ENCODE measurements at regions not wholly inside any gene's neighbourhood (a gene's known extent, or its start where the extent isn't known, plus 50 kb on each side); places are given as distances from the start of the nearest gene placed in this dataset.

- Histone ChIP-seq H3K9ac (ENCODE audit: low read depth, low read length, poor library complexity) (no peak overlapping the region), H3K79me1 (ENCODE audit: low read depth, low read length) (no peaks in the 10 kb centered on the region), H3K4me2 (ENCODE audit: insufficient read depth, low read length, poor library complexity, severe bottlenecking) (no peak overlapping the region), H3K14ac (ENCODE audit: low read length) (no peak overlapping the region), H3K4ac (ENCODE audit: low read length) (no peak overlapping the region), H3K4me3 (ENCODE audit: low read length in 2 of 2) (no peak overlapping the region), H2BK5ac (ENCODE audit: low read length) (no peak overlapping the region), H2AFZ (ENCODE audit: low read length) (no peak overlapping the region), H2BK120ac (ENCODE audit: low read depth, low read length) (no peak overlapping the region), H3K9me3 (replicated peaks in 1 of 2; ENCODE audit: control insufficient read depth in 2 of 2, insufficient read depth in 1 of 2, low read depth in 1 of 2, low read length in 2 of 2) (no peaks in the 10 kb centered on the region), H4K91ac (ENCODE audit: low read depth, low read length, poor library complexity) (no peak overlapping the region), H2BK12ac (ENCODE audit: low read length) (no peak overlapping the region), H3K36me3 (replicated peaks in 1 of 2; ENCODE audit: control insufficient read depth in 2 of 2, insufficient read depth in 2 of 2, low read length in 2 of 2) (no peaks in the 10 kb centered on the region), H3K27ac (replicated peaks; ENCODE audit: low read length) (no peak overlapping the region), H3K27me3 (ENCODE audit: control insufficient read depth in 3 of 3, insufficient read depth in 3 of 3, low read depth in 1 of 3, low read length in 3 of 3) (no peaks in the 10 kb centered on the region), H2AK5ac (ENCODE audit: low read depth, low read length) (no peak overlapping the region), H3K18ac (ENCODE audit: low read length) (no peak overlapping the region), H3K23ac (ENCODE audit: low read depth, low read length, poor library complexity) (no peak overlapping the region), H4K8ac (ENCODE audit: low read depth, low read length) (no peak overlapping the region), H3K4me1 (ENCODE audit: control insufficient read depth in 2 of 2, insufficient read depth in 1 of 2, low read depth in 1 of 2, low read length in 2 of 2) (peaks cover 0 to 5% of the 10 kb centered on the region in 2 donors), H2BK15ac (ENCODE audit: low read length) (no peak overlapping the region)
- no CpG with 5 or more reads among the region's 3 CpGs for WGBS, 2 donors (ENCODE audit: extremely low coverage in 2 of 2, insufficient read length in 2 of 2, insufficient replicate concordance in 1 of 2)
- DNase-seq (ENCODE audit: low spot score), result no peak
These were observed 1858.4 kb upstream of the PIK3C3 start for GRCh38 chr18:40096675-40097074.

- Histone ChIP-seq H3K27me3 (ENCODE audit: control insufficient read depth in 3 of 3, insufficient read depth in 3 of 3, low read depth in 1 of 3, low read length in 3 of 3) (no peaks in the 10 kb centered on the region), H3K9me3 (replicated peaks in 1 of 2; ENCODE audit: control insufficient read depth in 2 of 2, insufficient read depth in 1 of 2, low read depth in 1 of 2, low read length in 2 of 2) (no peaks in the 10 kb centered on the region), H3K14ac (ENCODE audit: low read length) (no peak overlapping the region), H3K4ac (ENCODE audit: low read length) (no peak overlapping the region), H2BK12ac (ENCODE audit: low read length) (no peak overlapping the region), H3K4me2 (ENCODE audit: insufficient read depth, low read length, poor library complexity, severe bottlenecking) (no peak overlapping the region), H2AFZ (ENCODE audit: low read length) (no peak overlapping the region), H3K27ac (replicated peaks; ENCODE audit: low read length) (no peak overlapping the region), H2BK120ac (ENCODE audit: low read depth, low read length) (no peak overlapping the region), H3K79me1 (ENCODE audit: low read depth, low read length) (no peaks in the 10 kb centered on the region), H3K9ac (ENCODE audit: low read depth, low read length, poor library complexity) (no peak overlapping the region), H4K91ac (ENCODE audit: low read depth, low read length, poor library complexity) (no peak overlapping the region), H2BK15ac (ENCODE audit: low read length) (no peak overlapping the region), H2BK5ac (ENCODE audit: low read length) (no peak overlapping the region), H3K18ac (ENCODE audit: low read length) (no peak overlapping the region), H3K23ac (ENCODE audit: low read depth, low read length, poor library complexity) (no peak overlapping the region), H4K8ac (ENCODE audit: low read depth, low read length) (no peak overlapping the region), H2AK5ac (ENCODE audit: low read depth, low read length) (no peak overlapping the region), H3K4me1 (ENCODE audit: control insufficient read depth in 2 of 2, insufficient read depth in 1 of 2, low read depth in 1 of 2, low read length in 2 of 2) (peaks cover 0 to 5% of the 10 kb centered on the region in 2 donors), H3K36me3 (replicated peaks in 1 of 2; ENCODE audit: control insufficient read depth in 2 of 2, insufficient read depth in 2 of 2, low read length in 2 of 2) (no peaks in the 10 kb centered on the region), H3K4me3 (ENCODE audit: low read length in 2 of 2) (no peak overlapping the region)
- WGBS, 2 donors (ENCODE audit: extremely low coverage in 2 of 2, insufficient read length in 2 of 2, insufficient replicate concordance in 1 of 2), result no CpG with 5 or more reads among the region's 2 CpGs
- DNase-seq (ENCODE audit: low spot score), result no peak
These were observed 1860.6 kb upstream of the PIK3C3 start for GRCh38 chr18:40094441-40094840.

DNA sequence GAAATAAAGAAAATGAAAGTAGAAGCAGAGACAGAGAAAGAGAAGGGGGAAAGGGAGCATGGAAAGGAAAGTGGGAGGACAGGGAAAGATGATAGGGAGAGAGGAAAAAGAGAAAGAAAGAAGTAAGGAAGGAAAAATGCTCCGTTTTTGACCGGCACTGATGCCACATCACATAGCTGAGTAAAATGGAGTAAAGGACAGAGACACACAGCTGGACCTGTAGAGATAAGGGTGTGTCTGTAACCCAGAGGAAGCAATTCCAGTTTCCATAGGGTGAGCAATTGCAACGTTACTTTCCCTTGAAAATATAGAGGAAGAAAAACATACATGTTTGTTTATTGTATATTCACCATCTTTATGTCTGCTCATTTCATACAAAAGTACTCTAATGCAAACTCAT lies 1866.9 kb upstream of the PIK3C3 start:
- H4K91ac ChIP-seq (ENCODE audit: low read depth, low read length, poor library complexity), result no peak overlapping the region
- H3K36me3 ChIP-seq (replicated peaks in 1 of 2; ENCODE audit: control insufficient read depth in 2 of 2, insufficient read depth in 2 of 2, low read length in 2 of 2), result no peaks in the 10 kb centered on the region
- no peak overlapping the region for H2BK120ac ChIP-seq (ENCODE audit: low read depth, low read length)
- no peak overlapping the region for H3K4ac ChIP-seq (ENCODE audit: low read length)
- no peaks in the 10 kb centered on the region for H3K4me1 ChIP-seq (ENCODE audit: control insufficient read depth in 2 of 2, insufficient read depth in 1 of 2, low read depth in 1 of 2, low read length in 2 of 2)
- no peak overlapping the region for H2AFZ ChIP-seq (ENCODE audit: low read length)
- no peak overlapping the region for H4K8ac ChIP-seq (ENCODE audit: low read depth, low read length)
- H2BK12ac ChIP-seq (ENCODE audit: low read length), result no peak overlapping the region
- H3K18ac ChIP-seq (ENCODE audit: low read length), result no peak overlapping the region
- H3K4me2 ChIP-seq (ENCODE audit: insufficient read depth, low read length, poor library complexity, severe bottlenecking), result no peak overlapping the region
- no peaks in the 10 kb centered on the region for H3K27me3 ChIP-seq (ENCODE audit: control insufficient read depth in 3 of 3, insufficient read depth in 3 of 3, low read depth in 1 of 3, low read length in 3 of 3)
- no peak overlapping the region for H2AK5ac ChIP-seq (ENCODE audit: low read depth, low read length)
- H3K79me1 ChIP-seq (ENCODE audit: low read depth, low read length), result no peaks in the 10 kb centered on the region
- no CpG with 5 or more reads among the region's 3 CpGs for WGBS, 2 donors (ENCODE audit: extremely low coverage in 2 of 2, insufficient read length in 2 of 2, insufficient replicate concordance in 1 of 2)
- no peak for DNase-seq (ENCODE audit: low spot score)
- H2BK15ac ChIP-seq (ENCODE audit: low read length), result no peak overlapping the region
- no peak overlapping the region for H3K23ac ChIP-seq (ENCODE audit: low read depth, low read length, poor library complexity)
- H3K9ac ChIP-seq (ENCODE audit: low read depth, low read length, poor library complexity), result no peak overlapping the region
- no peak overlapping the region for H3K14ac ChIP-seq (ENCODE audit: low read length)
- H3K9me3 ChIP-seq (replicated peaks in 1 of 2; ENCODE audit: control insufficient read depth in 2 of 2, insufficient read depth in 1 of 2, low read depth in 1 of 2, low read length in 2 of 2), result no peaks in the 10 kb centered on the region
- no peak overlapping the region for H3K4me3 ChIP-seq (ENCODE audit: low read length in 2 of 2)
- H2BK5ac ChIP-seq (ENCODE audit: low read length), result no peak overlapping the region
- no peak overlapping the region for H3K27ac ChIP-seq (replicated peaks; ENCODE audit: low read length)

DNA sequence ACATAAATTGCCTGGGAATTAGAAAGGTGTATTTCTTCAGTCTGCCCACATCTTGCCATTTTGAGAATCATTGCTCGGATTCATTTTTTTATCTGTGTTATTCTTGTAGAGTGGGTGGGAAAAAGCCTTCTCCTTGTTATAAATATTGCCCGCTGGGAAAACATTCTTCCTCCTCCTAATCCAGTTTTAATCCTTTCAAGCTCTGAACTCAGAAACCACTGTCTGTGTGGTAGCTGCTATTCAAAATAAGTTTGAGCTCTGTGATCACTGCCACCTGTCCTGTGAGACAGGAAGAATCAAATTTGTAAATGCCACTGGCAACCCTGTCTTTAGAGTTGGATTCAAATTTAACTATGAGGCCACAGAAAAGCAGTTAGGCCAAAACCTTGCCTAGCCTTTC lies 1875.2 kb upstream of the PIK3C3 start:
- Histone ChIP-seq H2BK15ac (ENCODE audit: low read length) (no peak overlapping the region), H3K14ac (ENCODE audit: low read length) (no peak overlapping the region), H3K79me1 (ENCODE audit: low read depth, low read length) (no peaks in the 10 kb centered on the region), H3K4ac (ENCODE audit: low read length) (no peak overlapping the region), H3K27me3 (ENCODE audit: control insufficient read depth in 3 of 3, insufficient read depth in 3 of 3, low read depth in 1 of 3, low read length in 3 of 3) (no peaks in the 10 kb centered on the region), H3K27ac (replicated peaks; ENCODE audit: low read length) (no peak overlapping the region), H2AFZ (ENCODE audit: low read length) (peak overlapping the region; percentile 22), H3K23ac (ENCODE audit: low read depth, low read length, poor library complexity) (no peak overlapping the region), H3K9ac (ENCODE audit: low read depth, low read length, poor library complexity) (no peak overlapping the region), H2BK120ac (ENCODE audit: low read depth, low read length) (no peak overlapping the region), H2AK5ac (ENCODE audit: low read depth, low read length) (no peak overlapping the region), H3K36me3 (replicated peaks in 1 of 2; ENCODE audit: control insufficient read depth in 2 of 2, insufficient read depth in 2 of 2, low read length in 2 of 2) (no peaks in the 10 kb centered on the region), H2BK5ac (ENCODE audit: low read length) (no peak overlapping the region), H4K91ac (ENCODE audit: low read depth, low read length, poor library complexity) (no peak overlapping the region), H2BK12ac (ENCODE audit: low read length) (no peak overlapping the region), H3K9me3 (replicated peaks in 1 of 2; ENCODE audit: control insufficient read depth in 2 of 2, insufficient read depth in 1 of 2, low read depth in 1 of 2, low read length in 2 of 2) (no peaks in the 10 kb centered on the region), H3K18ac (ENCODE audit: low read length) (no peak overlapping the region), H4K8ac (ENCODE audit: low read depth, low read length) (no peak overlapping the region), H3K4me1 (ENCODE audit: control insufficient read depth in 2 of 2, insufficient read depth in 1 of 2, low read depth in 1 of 2, low read length in 2 of 2) (peaks cover 4 to 5% of the 10 kb centered on the region in 2 donors), H3K4me3 (ENCODE audit: low read length in 2 of 2) (no peak overlapping the region), H3K4me2 (ENCODE audit: insufficient read depth, low read length, poor library complexity, severe bottlenecking) (no peak overlapping the region)
- DNase-seq (ENCODE audit: low spot score), result no peak
- no CpG with 5 or more reads among the region's 2 CpGs for WGBS, 2 donors (ENCODE audit: extremely low coverage in 2 of 2, insufficient read length in 2 of 2, insufficient replicate concordance in 1 of 2)

Measured in neuronal stem cell (in vitro differentiated cells).